DND-41 (cell line): ENCODE measurements at regions not wholly inside any gene's neighbourhood (a gene's known extent, or its start where the extent isn't known, plus 50 kb on each side); places are given as distances from the start of the nearest gene placed in this dataset.

Experiments used
- CTCF ChIP-seq: IDR thresholded peaks from 2 replicates; pipeline ENCODE4 v1.5.1; 2012; ENCODE audit warnings: borderline replicate concordance, low read length, moderate library complexity, mild to moderate bottlenecking; ENCODE audit not compliant: poor library complexity, severe bottlenecking; ENCODE audit errors: extremely low read depth
- EZH2 ChIP-seq: IDR thresholded peaks from 3 replicates; pipeline ENCODE4 v1.6.1; 2012; ENCODE audit warnings: borderline replicate concordance, low read depth, mild to moderate bottlenecking, moderate library complexity, low read length, inconsistent platforms; ENCODE audit not compliant: severe bottlenecking

- TF ChIP-seq CTCF (no peak), EZH2 (no peak)
Measured at GRCh38 chr3:150142936-150143335, 172.2 kb upstream of the PFN2 start.
